ENCODE measurements at regions not wholly inside any gene's neighbourhood (a gene's known extent, or its start where the extent isn't known, plus 50 kb on each side); places are given as distances from the start of the nearest gene placed in this dataset.
"Not testable (repeated sequence)": the region's sequence is repeated elsewhere in the genome, so short reads cannot be mapped to it uniquely, and the experiment has no call there.

DNA sequence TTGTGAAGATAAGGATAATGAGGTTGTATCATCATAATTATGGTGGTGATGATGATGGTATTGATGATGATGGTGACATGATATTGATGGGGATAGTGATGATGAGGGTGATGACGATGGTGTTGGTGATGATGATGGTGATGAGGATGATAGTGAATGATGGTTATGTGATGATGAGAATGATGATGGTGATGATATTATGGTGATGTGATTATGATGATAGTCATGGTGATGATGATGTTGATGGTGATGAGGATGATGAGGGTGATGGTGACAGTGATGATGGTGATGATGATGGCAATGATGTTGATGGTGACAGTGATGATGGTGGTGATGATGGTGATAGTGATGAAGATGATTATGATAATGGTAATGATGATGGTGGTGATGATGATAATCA, 299.9 kb upstream of the ADARB2 start:
- Histone ChIP-seq H3K4me3 (ENCODE audit: severe bottlenecking) (no peak overlapping the region), H3K9me3 (ENCODE audit: severe bottlenecking) (no peaks in the 10 kb centered on the region), H3K4me1 (ENCODE audit: insufficient read depth, poor library complexity, severe bottlenecking) (no peaks in the 10 kb centered on the region), H3K27ac (ENCODE audit: poor library complexity, severe bottlenecking) (no peak overlapping the region), H3K27me3 (ENCODE audit: insufficient read depth, poor library complexity, severe bottlenecking) (no peaks in the 10 kb centered on the region), H3K36me3 (ENCODE audit: low read depth) (no peaks in the 10 kb centered on the region)
- DNase-seq (ENCODE audit: low spot score) (no peak), ATAC-seq (ENCODE audit: low read depth) (no peak)
- TF ChIP-seq, protein P1, sequence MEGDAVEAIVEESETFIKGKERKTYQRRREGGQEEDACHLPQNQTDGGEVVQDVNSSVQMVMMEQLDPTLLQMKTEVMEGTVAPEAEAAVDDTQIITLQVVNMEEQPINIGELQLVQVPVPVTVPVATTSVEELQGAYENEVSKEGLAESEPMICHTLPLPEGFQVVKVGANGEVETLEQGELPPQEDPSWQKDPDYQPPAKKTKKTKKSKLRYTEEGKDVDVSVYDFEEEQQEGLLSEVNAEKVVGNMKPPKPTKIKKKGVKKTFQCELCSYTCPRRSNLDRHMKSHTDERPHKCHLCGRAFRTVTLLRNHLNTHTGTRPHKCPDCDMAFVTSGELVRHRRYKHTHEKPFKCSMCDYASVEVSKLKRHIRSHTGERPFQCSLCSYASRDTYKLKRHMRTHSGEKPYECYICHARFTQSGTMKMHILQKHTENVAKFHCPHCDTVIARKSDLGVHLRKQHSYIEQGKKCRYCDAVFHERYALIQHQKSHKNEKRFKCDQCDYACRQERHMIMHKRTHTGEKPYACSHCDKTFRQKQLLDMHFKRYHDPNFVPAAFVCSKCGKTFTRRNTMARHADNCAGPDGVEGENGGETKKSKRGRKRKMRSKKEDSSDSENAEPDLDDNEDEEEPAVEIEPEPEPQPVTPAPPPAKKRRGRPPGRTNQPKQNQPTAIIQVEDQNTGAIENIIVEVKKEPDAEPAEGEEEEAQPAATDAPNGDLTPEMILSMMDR (IDR thresholded peaks at IDR 0.05; ENCODE audit: poor library complexity, severe bottlenecking), result no peak

DNA sequence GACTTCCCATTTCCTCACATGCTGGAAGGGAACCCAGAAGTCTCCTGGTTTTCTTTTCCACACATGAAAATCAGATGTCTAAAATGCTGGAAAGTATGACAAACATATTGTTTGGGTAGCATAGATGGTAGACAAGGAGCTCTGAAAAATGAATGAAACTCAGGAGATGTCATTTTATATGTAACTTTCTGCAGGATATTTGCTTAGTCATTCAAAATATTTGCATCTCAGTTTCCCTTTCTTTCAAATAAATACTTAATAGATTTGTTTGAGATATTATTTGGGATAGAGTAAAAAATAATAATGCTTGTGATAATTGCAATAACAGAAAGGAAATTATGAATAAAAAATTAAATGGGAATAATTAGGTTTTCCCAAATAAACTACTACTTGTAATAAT, 298.9 kb upstream of the ADARB2 start:
- no peaks in the 10 kb centered on the region for H3K36me3 ChIP-seq (ENCODE audit: low read depth)
- H3K9me3 ChIP-seq (ENCODE audit: severe bottlenecking), result no peaks in the 10 kb centered on the region
- DNase-seq (ENCODE audit: low spot score) (no peak), ATAC-seq (ENCODE audit: low read depth) (no peak)
- TF ChIP-seq, protein P1 (IDR thresholded peaks at IDR 0.05; ENCODE audit: poor library complexity, severe bottlenecking), result no peak
- no peaks in the 10 kb centered on the region for H3K27me3 ChIP-seq (ENCODE audit: insufficient read depth, poor library complexity, severe bottlenecking)
- no peak overlapping the region for H3K4me3 ChIP-seq (ENCODE audit: severe bottlenecking)
- H3K27ac ChIP-seq (ENCODE audit: poor library complexity, severe bottlenecking), result no peak overlapping the region
- H3K4me1 ChIP-seq (ENCODE audit: insufficient read depth, poor library complexity, severe bottlenecking), result no peaks in the 10 kb centered on the region

DNA sequence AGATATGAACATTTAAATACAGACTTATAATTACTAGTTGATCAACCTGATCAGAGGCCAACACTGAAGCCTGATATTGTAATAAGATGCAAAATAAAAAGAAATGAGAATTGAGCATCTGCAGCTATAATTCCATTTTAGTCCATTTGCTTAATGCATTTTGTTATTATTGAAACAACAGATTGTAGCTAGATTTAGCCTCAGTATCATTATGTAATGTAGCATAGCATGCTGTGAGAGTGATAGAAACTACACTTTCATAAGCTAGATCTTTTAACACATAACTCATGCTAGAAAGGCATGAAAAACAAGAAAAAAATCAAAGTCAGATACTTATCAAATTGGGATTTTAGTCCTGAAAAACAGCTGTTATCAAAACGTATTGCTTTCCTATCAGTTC, 292.7 kb upstream of the ADARB2 start:
- Histone ChIP-seq H3K27me3 (ENCODE audit: insufficient read depth, poor library complexity, severe bottlenecking) (no peaks in the 10 kb centered on the region), H3K27ac (ENCODE audit: poor library complexity, severe bottlenecking) (no peak overlapping the region), H3K36me3 (ENCODE audit: low read depth) (no peaks in the 10 kb centered on the region), H3K4me3 (ENCODE audit: severe bottlenecking) (no peak overlapping the region), H3K4me1 (ENCODE audit: insufficient read depth, poor library complexity, severe bottlenecking) (no peaks in the 10 kb centered on the region), H3K9me3 (ENCODE audit: severe bottlenecking) (no peaks in the 10 kb centered on the region)
- TF ChIP-seq, protein P1 (IDR thresholded peaks at IDR 0.05; ENCODE audit: poor library complexity, severe bottlenecking), result no peak
- no peak for DNase-seq (ENCODE audit: low spot score)
- no peak for ATAC-seq (ENCODE audit: low read depth)

DNA sequence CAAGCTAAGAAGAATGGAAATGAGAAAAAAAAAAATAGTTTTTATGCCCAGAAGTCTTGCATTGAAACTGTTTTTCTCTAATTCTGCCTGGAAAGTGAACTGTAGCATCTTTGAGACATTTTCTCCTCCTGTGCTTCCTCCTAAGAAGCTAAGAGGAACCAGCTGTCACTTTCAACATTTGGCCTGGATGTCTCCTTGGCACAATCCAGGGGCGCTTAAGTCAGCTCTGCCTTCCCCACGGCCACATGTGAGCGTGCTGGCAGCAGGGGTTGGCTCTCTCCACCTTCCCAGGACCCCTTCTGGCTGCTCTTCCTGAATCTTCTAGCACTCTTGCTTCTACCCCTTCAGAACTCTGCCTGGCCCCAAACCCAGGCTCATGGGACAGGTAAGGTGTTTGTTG, 289.6 kb upstream of the ADARB2 start:
- DNase-seq (ENCODE audit: low spot score) (no peak), ATAC-seq (ENCODE audit: low read depth) (no peak)
- TF ChIP-seq, protein P1 (IDR thresholded peaks at IDR 0.05; ENCODE audit: poor library complexity, severe bottlenecking), result no peak
- Histone ChIP-seq H3K9me3 (ENCODE audit: severe bottlenecking) (no peaks in the 10 kb centered on the region), H3K27ac (ENCODE audit: poor library complexity, severe bottlenecking) (no peak overlapping the region), H3K36me3 (ENCODE audit: low read depth) (no peaks in the 10 kb centered on the region), H3K27me3 (ENCODE audit: insufficient read depth, poor library complexity, severe bottlenecking) (no peaks in the 10 kb centered on the region), H3K4me3 (ENCODE audit: severe bottlenecking) (no peak overlapping the region), H3K4me1 (ENCODE audit: insufficient read depth, poor library complexity, severe bottlenecking) (no peaks in the 10 kb centered on the region)

DNA sequence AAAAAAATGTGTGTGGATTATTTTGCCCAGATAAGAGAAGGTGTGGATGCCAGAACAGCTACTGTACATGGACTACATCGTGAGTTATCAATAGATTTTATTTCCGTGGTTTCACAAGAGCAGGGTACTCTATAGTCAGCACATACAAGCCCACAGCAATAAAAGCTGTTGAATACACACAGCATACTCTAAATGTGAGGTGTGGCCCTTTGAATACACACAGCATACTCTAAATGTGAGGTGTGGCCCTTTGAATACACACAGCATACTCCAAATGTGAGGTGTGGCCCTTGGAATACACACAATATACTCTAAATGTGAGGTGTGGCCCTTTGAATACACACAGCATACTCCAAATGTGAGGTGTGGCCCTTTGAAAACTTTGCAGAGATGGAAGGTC, 287.4 kb upstream of the ADARB2 start:
- H3K4me3 ChIP-seq (ENCODE audit: severe bottlenecking); DNase-seq (ENCODE audit: low spot score); H3K27ac ChIP-seq (ENCODE audit: poor library complexity, severe bottlenecking); ATAC-seq (ENCODE audit: low read depth); H3K27me3 ChIP-seq (ENCODE audit: insufficient read depth, poor library complexity, severe bottlenecking); H3K36me3 ChIP-seq (ENCODE audit: low read depth); H3K4me1 ChIP-seq (ENCODE audit: insufficient read depth, poor library complexity, severe bottlenecking); H3K9me3 ChIP-seq (ENCODE audit: severe bottlenecking): not testable (repeated sequence)

Data from RWPE2 (cell line).